ENCODE measurements at regions not wholly inside any gene's neighbourhood (a gene's known extent, or its start where the extent isn't known, plus 50 kb on each side); places are given as distances from the start of the nearest gene placed in this dataset.

- TF ChIP-seq FOXK1 (CRISPR knock-in tag; IDR thresholded peaks at IDR 0.05; ENCODE audit: borderline replicate concordance, low read depth) (peak; percentile 55), ZNF660 (CRISPR knock-in tag; IDR thresholded peaks at IDR 0.05; ENCODE audit: borderline replicate concordance, low read depth) (no peak), SP5 (CRISPR knock-in tag; IDR thresholded peaks at IDR 0.05; ENCODE audit: borderline replicate concordance, low read depth) (peak; percentile 50; the same call in 1 of the 2 replicates), SNAI1 (CRISPR knock-in tag; IDR thresholded peaks at IDR 0.05; ENCODE audit: borderline replicate concordance) (no peak), MIXL1 (CRISPR knock-in tag; IDR thresholded peaks at IDR 0.05) (peak; percentile 21; the same call in 1 of the 2 replicates), ZNF772 (CRISPR knock-in tag; IDR thresholded peaks at IDR 0.05) (no peak), ZGPAT (CRISPR knock-in tag; IDR thresholded peaks at IDR 0.05) (0 out of 2 replicates have a peak, but pooled peaks have one; percentile 17), GATAD2A (CRISPR knock-in tag; IDR thresholded peaks at IDR 0.05) (peak; percentile 73), NR2F6 (IDR thresholded peaks at IDR 0.05) (0 out of 2 replicates have a peak, but pooled peaks have one; percentile 9), NR2F6 (CRISPR knock-in tag; IDR thresholded peaks at IDR 0.05) (no peak), KDM5B (CRISPR knock-in tag; IDR thresholded peaks at IDR 0.05; ENCODE audit: borderline replicate concordance) (0 out of 2 replicates have a peak, but pooled peaks have one; percentile 17), THRA (CRISPR knock-in tag; IDR thresholded peaks at IDR 0.05; ENCODE audit: borderline replicate concordance) (peak; percentile 58; the same call in 1 of the 2 replicates), HOXA5 (CRISPR knock-in tag; IDR thresholded peaks at IDR 0.05) (no peak), SUZ12 (IDR thresholded peaks at IDR 0.05; ENCODE audit: low read depth, low read length) (no peak), SP2 (CRISPR knock-in tag; IDR thresholded peaks at IDR 0.05) (no peak), BCL6 (CRISPR knock-in tag; IDR thresholded peaks at IDR 0.05) (peak; percentile 61), FOSL2 (CRISPR knock-in tag; IDR thresholded peaks at IDR 0.05) (peak; percentile 15; the same call in 1 of the 2 replicates), ZNF607 (CRISPR knock-in tag; IDR thresholded peaks at IDR 0.05; ENCODE audit: borderline replicate concordance) (no peak), ZNF224 (CRISPR knock-in tag; IDR thresholded peaks at IDR 0.05) (0 out of 2 replicates have a peak, but pooled peaks have one; percentile 52), MLX (CRISPR knock-in tag; IDR thresholded peaks at IDR 0.05) (0 out of 2 replicates have a peak, but pooled peaks have one; percentile 26), MNT (IDR thresholded peaks at IDR 0.05) (no peak), NCOA2 (CRISPR knock-in tag; IDR thresholded peaks at IDR 0.05) (0 out of 2 replicates have a peak, but pooled peaks have one; percentile 32), ELF3 (CRISPR knock-in tag; IDR thresholded peaks at IDR 0.05) (no peak)
- TF ChIP-seq, protein P1, sequence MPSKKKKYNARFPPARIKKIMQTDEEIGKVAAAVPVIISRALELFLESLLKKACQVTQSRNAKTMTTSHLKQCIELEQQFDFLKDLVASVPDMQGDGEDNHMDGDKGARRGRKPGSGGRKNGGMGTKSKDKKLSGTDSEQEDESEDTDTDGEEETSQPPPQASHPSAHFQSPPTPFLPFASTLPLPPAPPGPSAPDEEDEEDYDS (CRISPR knock-in tag; IDR thresholded peaks at IDR 0.05) = no peak
- TF ChIP-seq, protein P2, sequence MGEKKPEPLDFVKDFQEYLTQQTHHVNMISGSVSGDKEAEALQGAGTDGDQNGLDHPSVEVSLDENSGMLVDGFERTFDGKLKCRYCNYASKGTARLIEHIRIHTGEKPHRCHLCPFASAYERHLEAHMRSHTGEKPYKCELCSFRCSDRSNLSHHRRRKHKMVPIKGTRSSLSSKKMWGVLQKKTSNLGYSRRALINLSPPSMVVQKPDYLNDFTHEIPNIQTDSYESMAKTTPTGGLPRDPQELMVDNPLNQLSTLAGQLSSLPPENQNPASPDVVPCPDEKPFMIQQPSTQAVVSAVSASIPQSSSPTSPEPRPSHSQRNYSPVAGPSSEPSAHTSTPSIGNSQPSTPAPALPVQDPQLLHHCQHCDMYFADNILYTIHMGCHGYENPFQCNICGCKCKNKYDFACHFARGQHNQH (CRISPR knock-in tag; IDR thresholded peaks at IDR 0.05) = no peak
These were observed 125.3 kb upstream of the SMURF2 start (continued) for GRCh38 chr17:64787255-64787920.

All from HepG2 (cell line).